ENCODE measurements at regions not wholly inside any gene's neighbourhood (a gene's known extent, or its start where the extent isn't known, plus 50 kb on each side); places are given as distances from the start of the nearest gene placed in this dataset.

GRCh38 chr3:26233374-26233773, 389.2 kb upstream of the LRRC3B start:
- Histone ChIP-seq H3K9me3 (ENCODE audit: low read length) (peaks cover 88% of the 10 kb centered on the region), H3K27ac (ENCODE audit: extremely low read length, insufficient read depth, low read length) (no peak overlapping the region), H2AFZ (ENCODE audit: low read length) (no peak overlapping the region), H3K79me2 (ENCODE audit: insufficient read depth, low read length) (no peaks in the 10 kb centered on the region), H3K4me3 (replicated peaks in 1 of 3; ENCODE audit: insufficient read depth in 1 of 3, low read depth in 2 of 3, low read length in 3 of 3) (no peak overlapping the region), H3K4me2 (ENCODE audit: low read depth, low read length) (no peak overlapping the region), H3K4me1 (ENCODE audit: insufficient read depth, low read length) (no peaks in the 10 kb centered on the region), H4K20me1 (ENCODE audit: insufficient read depth, low read length) (no peaks in the 10 kb centered on the region), H3K36me3 (replicated peaks in 1 of 2; ENCODE audit: control insufficient read depth in 1 of 2, insufficient read depth in 2 of 2, low read length in 2 of 2) (no peaks in the 10 kb centered on the region), H3K27me3 (ENCODE audit: control insufficient read depth in 1 of 2, insufficient read depth in 2 of 2, low read length in 2 of 2) (no peaks in the 10 kb centered on the region), H3K9ac (ENCODE audit: insufficient read depth, low read depth, low read length) (no peak overlapping the region)
- WGBS (ENCODE audit: low lambda C conversion rate), result 0% methylated on average over 4 of the region's 4 CpGs
- DNase-seq (ENCODE audit: low spot score), result no peak
- no peak for TF ChIP-seq SIN3A (IDR thresholded peaks at IDR 0.05; ENCODE audit: borderline replicate concordance, low read depth, low read length)
- no peak for TF ChIP-seq ZNF121 (CRISPR knock-in tag; IDR thresholded peaks at IDR 0.05)
- TF ChIP-seq KDM4B (CRISPR knock-in tag; IDR thresholded peaks at IDR 0.05), result no peak
- TF ChIP-seq MNT (IDR thresholded peaks at IDR 0.05), result peak; percentile 92
- no peak for TF ChIP-seq ATRX (CRISPR knock-in tag; IDR thresholded peaks at IDR 0.05; ENCODE audit: borderline replicate concordance)
- TF ChIP-seq ZBTB3 (CRISPR knock-in tag; IDR thresholded peaks at IDR 0.05; ENCODE audit: borderline replicate concordance, low read depth), result no peak
- no peak for TF ChIP-seq AFF4 (CRISPR knock-in tag; IDR thresholded peaks at IDR 0.05)
- TF ChIP-seq NR2F2 (IDR thresholded peaks at IDR 0.05; ENCODE audit: borderline replicate concordance, low read depth), result no peak
- intact Hi-C loops (cut with micrococcal nuclease; ENCODE audit: unreplicated experiment) (no loop called here), in situ Hi-C loops (cut with HindIII; ENCODE audit: extremely low pct_ligation_motif_present, low pct_unique_long_range_greater_than_20kb) (no loop called here)
- ChIA-PET POLR2A (no interaction called here), CTCF (ENCODE audit: low intra/inter-chr PET ratio, low total read pairs) (no interaction called here)
- no peak for FAIRE-seq
- no peak for ATAC-seq
- BruUV-seq (replicated peaks), result no TSS peak

All from HepG2 (cell line).